Small intestine (tissue), 7 donors: ENCODE measurements at regions not wholly inside any gene's neighbourhood (a gene's known extent, or its start where the extent isn't known, plus 50 kb on each side); places are given as distances from the start of the nearest gene placed in this dataset.
A peak's percentile ranks its signal among the peaks of the same experiment; 100 is the strongest.

Source experiments
- DNase-seq, 2 donors: peaks; one replicate each; pipeline versions ENCODE4 v3.0.0 to v3.0.0-alpha.2; 2013
- FAIRE-seq: peaks from 2 replicates; lab custom pipeline; 2012; peaks lifted over from hg19 to GRCh38; lab: Jason Lieb, UNC
- H3K27ac ChIP-seq, 3 donors: one replicate each; pipeline ENCODE4 v1.5.1; 2013; ENCODE audit warnings: low read length in 2 of 3, mild to moderate bottlenecking in 2 of 3, control low read depth in 1 of 3, inconsistent platforms in 1 of 3, low read depth in 1 of 3, moderate library complexity in 1 of 3
- H3K27me3 ChIP-seq, 3 donors: one replicate each; pipeline ENCODE4 v1.6.1; 2013; ENCODE audit warnings: low read length in 3 of 3, inconsistent platforms in 1 of 3; ENCODE audit not compliant: control insufficient read depth in 3 of 3, insufficient read depth in 3 of 3
- H3K36me3 ChIP-seq, 3 donors: one replicate each; pipeline ENCODE4 v1.6.1; 2013; ENCODE audit warnings: low read length in 3 of 3, inconsistent platforms in 1 of 3, low read depth in 1 of 3, mild to moderate bottlenecking in 1 of 3, moderate library complexity in 1 of 3; ENCODE audit not compliant: control insufficient read depth in 3 of 3, insufficient read depth in 2 of 3
- H3K4me1 ChIP-seq, 3 donors: one replicate each; pipeline ENCODE4 v1.6.1; 2013; ENCODE audit warnings: low read length in 2 of 3, inconsistent platforms in 1 of 3, low read depth in 1 of 3, mild to moderate bottlenecking in 1 of 3, moderate library complexity in 1 of 3; ENCODE audit not compliant: control insufficient read depth in 3 of 3, insufficient read depth in 2 of 3
- H3K4me3 ChIP-seq, 3 donors: one replicate each; pipeline ENCODE4 v1.5.1; 2013; ENCODE audit warnings: low read length in 3 of 3, control low read depth in 1 of 3, inconsistent platforms in 1 of 3, low read depth in 1 of 3, mild to moderate bottlenecking in 1 of 3, moderate library complexity in 1 of 3
- H3K9me3 ChIP-seq, 2 donors: one replicate each; pipeline ENCODE4 v1.6.1; 2013; ENCODE audit warnings: low read depth in 1 of 2, low read length in 1 of 2; ENCODE audit not compliant: control insufficient read depth in 2 of 2, insufficient read depth in 1 of 2
- WGBS, 3 donors: extraction: QIAGEN DNeasy Blood & Tissue Kit; methylation state at CpG; one replicate each; pipeline ENCODE4 v1.1.7; 2013; 5-methylcytosine and 5-hydroxymethylcytosine counted together
- donor health status: healthy with polysubstance abuse.
- donor health status: control.
- donor health status: control.
- donor health status: Bipolar disorder and iron deficiency.
- donor health status: healthy.

DNA sequence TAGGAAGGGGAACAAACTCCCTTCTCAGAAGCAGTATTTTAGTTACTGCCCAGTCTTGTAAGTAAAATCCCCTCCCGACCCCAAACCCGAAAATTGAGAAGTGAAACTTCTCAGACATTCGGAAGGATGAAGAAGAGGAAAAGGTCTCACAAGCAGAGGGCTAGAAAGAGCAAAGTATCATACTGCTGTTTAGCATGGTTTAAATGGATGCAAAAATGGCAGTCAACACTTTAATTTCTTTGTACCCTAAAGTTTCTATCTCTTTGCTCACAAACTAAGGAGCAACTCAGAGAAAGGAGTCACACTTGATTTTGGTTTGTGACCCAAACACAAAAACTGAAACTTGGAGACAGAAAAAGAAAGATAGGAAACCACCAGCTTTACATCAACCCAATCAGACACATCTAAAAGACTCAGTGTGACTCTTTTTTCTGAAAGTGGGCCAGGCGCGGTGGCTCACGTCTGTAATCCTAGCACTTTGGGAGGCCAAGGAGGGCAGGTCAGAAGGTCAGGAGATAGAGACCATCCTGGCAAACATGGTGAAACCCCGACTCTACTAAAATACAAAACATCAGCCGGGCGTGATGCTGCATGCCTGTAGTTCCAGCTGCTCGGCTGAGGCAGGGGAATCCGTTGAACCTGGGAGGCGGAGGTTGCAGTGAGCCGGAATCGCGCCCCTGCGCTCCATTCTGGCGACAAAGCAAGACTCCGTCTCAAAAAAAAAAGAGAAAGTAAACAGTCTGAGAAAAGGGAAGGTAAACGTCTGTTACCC lies 63.2 kb upstream of the ATP11B start:
- DNase-seq = no peak
- Histone ChIP-seq H3K27me3 (no peaks in the 10 kb centered on the region), H3K27ac (no peak overlapping the region), H3K4me1 (peaks cover 0 to 21% (median 0%) of the 10 kb centered on the region in 3 donors), H3K36me3 (no peaks in the 10 kb centered on the region), H3K4me3 (peak overlapping the region in 1 of 3 donors; percentile 8), H3K9me3 (no peaks in the 10 kb centered on the region)
- FAIRE-seq = no peak
- WGBS, 3 donors = 41 to 52% (median 44%) methylated on average over 19 of the region's 19 CpGs

DNA sequence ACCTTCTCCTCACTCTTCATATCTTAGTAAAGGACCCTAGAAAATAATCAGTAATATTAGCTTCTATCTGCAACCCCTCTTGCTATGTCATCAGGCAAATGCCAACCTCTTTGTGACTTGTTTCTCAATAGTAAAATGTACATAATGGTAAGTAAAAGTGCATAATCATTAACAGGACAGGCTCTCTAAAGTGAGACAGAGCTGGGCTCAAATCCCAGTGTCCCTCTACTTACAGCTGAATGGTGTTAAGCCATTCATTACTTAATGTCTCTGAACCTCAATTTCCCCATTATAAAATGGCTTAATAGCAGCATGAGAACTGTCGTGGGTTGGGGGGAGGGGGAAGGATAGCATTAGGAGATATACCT lies 62.6 kb upstream of the ATP11B start:
- Histone ChIP-seq H3K4me3 (peak overlapping the region in 1 of 3 donors; percentile 8), H3K9me3 (no peaks in the 10 kb centered on the region), H3K4me1 (peaks cover 0 to 15% (median 0%) of the 10 kb centered on the region in 3 donors), H3K36me3 (no peaks in the 10 kb centered on the region), H3K27me3 (no peaks in the 10 kb centered on the region), H3K27ac (no peak overlapping the region)
- 30 to 58% (median 46%) methylated on average over 1 of the region's 1 CpG for WGBS, 3 donors
- no peak for FAIRE-seq
- peak in 1 of 2 donors; percentile 39 for DNase-seq

GRCh38 chr3:182731764-182732163 lies 61.5 kb upstream of the ATP11B start:
- Histone ChIP-seq H3K9me3 (no peaks in the 10 kb centered on the region), H3K4me1 (peaks cover 0 to 4% (median 0%) of the 10 kb centered on the region in 3 donors), H3K36me3 (no peaks in the 10 kb centered on the region), H3K27me3 (no peaks in the 10 kb centered on the region), H3K4me3 (no peak overlapping the region), H3K27ac (no peak overlapping the region)
- DNase-seq (no peak), FAIRE-seq (no peak)
- 83 to 96% (median 84%) methylated on average over 3 of the region's 3 CpGs for WGBS, 3 donors

DNA sequence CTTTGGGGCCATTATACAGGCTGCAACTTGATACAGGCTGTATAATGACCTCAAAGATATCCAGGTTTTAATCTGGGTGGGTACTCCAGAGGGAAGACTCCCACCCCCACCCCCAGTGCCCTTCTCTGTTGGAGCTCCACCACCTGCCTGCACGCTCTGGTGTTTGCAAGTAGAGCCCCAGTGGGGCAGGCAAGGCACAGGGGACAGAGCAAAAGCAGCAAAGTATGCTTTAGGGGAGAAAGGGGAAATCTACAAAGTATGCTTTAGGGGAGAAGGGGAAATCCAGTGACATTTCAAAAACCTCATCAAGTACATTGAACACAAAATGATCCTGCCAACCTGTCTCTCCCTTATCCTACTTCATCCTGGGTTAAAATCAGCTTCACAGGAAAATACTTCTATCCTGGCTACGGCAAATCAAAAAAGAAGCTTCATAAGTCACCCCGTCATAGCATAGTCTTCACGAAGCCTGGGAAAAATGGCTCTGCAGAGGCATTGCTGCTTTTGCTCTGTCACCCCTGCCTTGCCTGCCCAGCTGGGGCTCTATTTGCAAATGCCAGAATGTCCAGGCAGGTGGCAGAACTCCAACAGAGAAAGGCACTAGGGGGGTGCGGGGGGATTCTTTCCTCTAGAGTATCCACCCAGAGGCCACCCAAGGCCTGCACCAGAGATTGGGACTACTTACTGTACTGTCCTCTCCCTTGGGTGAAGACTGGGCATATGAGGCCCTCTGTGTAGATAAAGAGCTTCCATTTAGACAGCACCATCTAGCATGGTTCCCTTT lies 60.9 kb upstream of the ATP11B start:
- WGBS, 3 donors = 75 to 94% (median 85%) methylated on average over 5 of the region's 5 CpGs
- no peaks in the 10 kb centered on the region for H3K27me3 ChIP-seq
- no peak overlapping the region for H3K4me3 ChIP-seq
- no peak overlapping the region for H3K27ac ChIP-seq
- FAIRE-seq (no peak), DNase-seq (no peak)
- H3K36me3 ChIP-seq = no peaks in the 10 kb centered on the region
- H3K4me1 ChIP-seq = no peaks in the 10 kb centered on the region
- H3K9me3 ChIP-seq = no peaks in the 10 kb centered on the region

GRCh38 chr3:182735672-182736071 lies 57.6 kb upstream of the ATP11B start:
- WGBS, 3 donors = 40 to 67% (median 44%) methylated on average over 2 of the region's 2 CpGs
- Histone ChIP-seq H3K9me3 (no peaks in the 10 kb centered on the region), H3K4me3 (no peak overlapping the region), H3K27ac (no peak overlapping the region), H3K36me3 (no peaks in the 10 kb centered on the region), H3K4me1 (peaks cover 0 to 5% (median 5%) of the 10 kb centered on the region in 3 donors), H3K27me3 (no peaks in the 10 kb centered on the region)
- DNase-seq = no peak
- no peak for FAIRE-seq

GRCh38 chr3:182737825-182738224 lies 55.5 kb upstream of the ATP11B start:
- H3K36me3 ChIP-seq = no peaks in the 10 kb centered on the region
- H3K27ac ChIP-seq = no peak overlapping the region
- no peaks in the 10 kb centered on the region for H3K9me3 ChIP-seq
- peaks cover 0 to 5% (median 5%) of the 10 kb centered on the region in 3 donors for H3K4me1 ChIP-seq
- DNase-seq = no peak
- WGBS, 3 donors = 83 to 87% (median 85%) methylated on average over 2 of the region's 2 CpGs
- FAIRE-seq = no peak
- no peak overlapping the region for H3K4me3 ChIP-seq
- no peaks in the 10 kb centered on the region for H3K27me3 ChIP-seq

DNA sequence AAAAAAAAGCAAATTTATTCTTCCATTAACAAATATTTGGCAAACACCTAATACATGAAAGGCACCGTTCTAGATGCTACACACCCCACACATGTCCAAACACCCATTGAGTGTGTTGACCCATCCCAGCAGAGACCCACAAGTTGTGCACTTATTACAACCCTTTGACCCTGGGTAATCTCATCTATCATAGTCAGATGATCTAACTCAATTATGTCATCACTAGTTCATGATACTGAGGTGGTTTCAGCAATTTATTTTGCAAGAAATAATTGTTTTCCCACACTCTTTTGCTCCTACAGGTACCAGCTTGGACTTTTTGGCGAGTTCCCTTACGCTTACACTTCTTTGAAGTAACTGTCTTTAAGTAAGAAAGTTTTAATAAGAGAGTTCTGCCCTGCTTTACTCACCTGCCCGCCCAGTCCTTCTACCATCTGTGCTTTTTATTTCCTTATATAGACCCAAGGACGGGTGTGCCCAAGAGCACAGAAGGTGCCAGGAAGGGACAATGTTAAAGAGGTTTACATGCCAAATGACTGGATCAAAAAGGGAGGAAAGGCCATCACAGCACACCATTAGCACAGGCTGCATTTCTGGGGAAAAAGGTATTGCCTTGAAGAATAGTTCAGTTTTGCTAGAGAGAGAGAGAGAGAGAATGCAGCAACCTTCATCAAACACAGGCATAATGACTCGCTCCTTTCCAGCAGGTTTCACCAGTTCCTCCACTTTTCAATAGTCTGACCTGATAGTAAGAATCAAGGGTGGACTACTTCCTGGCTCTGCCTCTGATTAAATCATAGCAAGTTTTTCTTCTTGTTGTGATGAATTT lies 54.5 kb upstream of the ATP11B start:
- peak overlapping the region; percentile 3 to 87 (median 48) for H3K27ac ChIP-seq
- 29 to 63% (median 42%) methylated on average over 6 of the region's 6 CpGs for WGBS, 3 donors
- H3K27me3 ChIP-seq = no peaks in the 10 kb centered on the region
- no peaks in the 10 kb centered on the region for H3K9me3 ChIP-seq
- FAIRE-seq = no peak
- peak; percentile 55 to 75 for DNase-seq
- H3K4me1 ChIP-seq = peaks cover 0 to 5% (median 5%) of the 10 kb centered on the region in 3 donors
- no peaks in the 10 kb centered on the region for H3K36me3 ChIP-seq
- H3K4me3 ChIP-seq = no peak overlapping the region

- Histone ChIP-seq H3K4me1 (peaks cover 0 to 5% (median 5%) of the 10 kb centered on the region in 3 donors), H3K27ac (peak overlapping the region in 1 of 3 donors; percentile 43), H3K27me3 (no peaks in the 10 kb centered on the region), H3K9me3 (no peaks in the 10 kb centered on the region), H3K4me3 (no peak overlapping the region), H3K36me3 (no peaks in the 10 kb centered on the region)
- no peak for DNase-seq
- no peak for FAIRE-seq
- 60 to 90% (median 77%) methylated on average over 3 of the region's 3 CpGs for WGBS, 3 donors
Measured at GRCh38 chr3:182739619-182740018, 53.7 kb upstream of the ATP11B start.
